AG04450 (cell line): ENCODE measurements at regions not wholly inside any gene's neighbourhood (a gene's known extent, or its start where the extent isn't known, plus 50 kb on each side); places are given as distances from the start of the nearest gene placed in this dataset.

Experiments used
- CTCF ChIA-PET: fragments of 300-600, 350-600 bp; formaldehyde crosslinking; extraction: SDS; loops from one replicate; lab custom pipeline; 2022; ENCODE audit warnings: antibody characterized with exemption, inconsistent platforms; lab: Charles Lee
- POLR2A ChIA-PET: fragments of 350-600 bp; formaldehyde crosslinking; extraction: SDS; loops from one replicate; lab custom pipeline; 2021; ENCODE audit warnings: antibody characterized with exemption, inconsistent platforms; lab: Yijun Ruan, JAX
- DNase-seq: peaks from one replicate; pipeline ENCODE4 v3.0.0-alpha.2; 2011; ENCODE audit warnings: low read depth, low spot score
- H3K27ac ChIP-seq: one replicate; pipeline ENCODE4 v1.5.1; 2012; ENCODE audit warnings: low read depth, low read length, control low read depth
- H3K27me3 ChIP-seq: one replicate; pipeline ENCODE4 v1.6.0; 2012; ENCODE audit warnings: low read length; ENCODE audit not compliant: control insufficient read depth, insufficient read depth
- H3K4me3 ChIP-seq: 2 replicates; pipeline ENCODE4 v1.5.1; 2011; ENCODE audit warnings: mild to moderate bottlenecking, low read depth, low read length, control low read depth
- H3K9me3 ChIP-seq: 2 replicates; pipeline ENCODE4 v1.5.1; 2012; ENCODE audit warnings: low read length; ENCODE audit not compliant: control insufficient read depth, insufficient read depth
- TF ChIP-seq, protein P1 (sequence below): IDR thresholded peaks from 2 replicates; pipeline ENCODE4 v1.5.1; 2011; ENCODE audit warnings: low read depth, low read length, control low read depth, inconsistent platforms

GRCh38 chr18:78637442-78638402 lies 341.9 kb upstream of the SALL3 start:
- H3K9me3 ChIP-seq, result peaks cover 74% of the 10 kb centered on the region

GRCh38 chr18:78639006-78639950 lies 340.3 kb upstream of the SALL3 start:
- CTCF ChIA-PET, result no interaction called here
- H3K4me3 ChIP-seq, result no peak overlapping the region
- H3K27me3 ChIP-seq, result no peaks in the 10 kb centered on the region
- no peak overlapping the region for H3K27ac ChIP-seq
- TF ChIP-seq, protein P1, sequence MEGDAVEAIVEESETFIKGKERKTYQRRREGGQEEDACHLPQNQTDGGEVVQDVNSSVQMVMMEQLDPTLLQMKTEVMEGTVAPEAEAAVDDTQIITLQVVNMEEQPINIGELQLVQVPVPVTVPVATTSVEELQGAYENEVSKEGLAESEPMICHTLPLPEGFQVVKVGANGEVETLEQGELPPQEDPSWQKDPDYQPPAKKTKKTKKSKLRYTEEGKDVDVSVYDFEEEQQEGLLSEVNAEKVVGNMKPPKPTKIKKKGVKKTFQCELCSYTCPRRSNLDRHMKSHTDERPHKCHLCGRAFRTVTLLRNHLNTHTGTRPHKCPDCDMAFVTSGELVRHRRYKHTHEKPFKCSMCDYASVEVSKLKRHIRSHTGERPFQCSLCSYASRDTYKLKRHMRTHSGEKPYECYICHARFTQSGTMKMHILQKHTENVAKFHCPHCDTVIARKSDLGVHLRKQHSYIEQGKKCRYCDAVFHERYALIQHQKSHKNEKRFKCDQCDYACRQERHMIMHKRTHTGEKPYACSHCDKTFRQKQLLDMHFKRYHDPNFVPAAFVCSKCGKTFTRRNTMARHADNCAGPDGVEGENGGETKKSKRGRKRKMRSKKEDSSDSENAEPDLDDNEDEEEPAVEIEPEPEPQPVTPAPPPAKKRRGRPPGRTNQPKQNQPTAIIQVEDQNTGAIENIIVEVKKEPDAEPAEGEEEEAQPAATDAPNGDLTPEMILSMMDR, result no peak
- POLR2A ChIA-PET, result no interaction called here
- DNase-seq, result no peak
- peaks cover 77% of the 10 kb centered on the region for H3K9me3 ChIP-seq

More at GRCh38 chr18:78637442-78638402, 341.9 kb upstream of the SALL3 start:
- no peak for DNase-seq
- TF ChIP-seq, protein P1, result no peak
- no peaks in the 10 kb centered on the region for H3K27me3 ChIP-seq
- no peak overlapping the region for H3K27ac ChIP-seq
- H3K4me3 ChIP-seq, result no peak overlapping the region
- ChIA-PET CTCF (no interaction called here), POLR2A (no interaction called here)

- Histone ChIP-seq H3K4me3 (no peak overlapping the region), H3K27ac (no peak overlapping the region), H3K27me3 (no peaks in the 10 kb centered on the region), H3K9me3 (peaks cover 75% of the 10 kb centered on the region)
- ChIA-PET POLR2A (no interaction called here), CTCF (no interaction called here)
- DNase-seq, result no peak
- TF ChIP-seq, protein P1, result no peak
Observed at GRCh38 chr18:78640246-78640995, 339.2 kb upstream of the SALL3 start.

DNA sequence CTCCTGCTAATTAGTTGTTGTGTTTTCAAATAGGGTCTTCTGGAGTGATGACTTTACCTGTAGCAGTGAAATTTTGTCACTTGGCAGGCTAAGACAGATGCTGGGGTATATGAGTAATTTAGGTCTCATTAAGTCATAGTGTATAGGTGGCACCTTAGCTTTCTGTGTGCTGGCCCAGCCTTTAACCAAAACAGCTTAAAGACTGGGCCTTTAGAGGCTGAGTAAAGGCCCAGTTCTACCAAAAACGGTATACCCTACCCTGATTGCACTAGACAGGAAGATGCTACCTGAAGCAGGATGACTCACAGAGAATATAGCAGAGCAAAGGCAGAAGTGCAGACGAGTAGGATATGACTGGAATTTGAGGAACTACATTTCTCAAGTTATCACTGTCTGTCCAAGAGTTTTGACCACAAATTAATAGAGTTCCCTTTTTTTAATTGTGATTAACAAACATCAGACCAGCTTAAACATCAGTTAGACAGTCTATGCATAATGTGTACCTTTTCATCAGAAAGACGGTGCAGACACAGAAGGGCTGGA lies 337.9 kb upstream of the SALL3 start:
- ChIA-PET CTCF (no interaction called here), POLR2A (no interaction called here)
- DNase-seq, result no peak
- Histone ChIP-seq H3K27me3 (no peaks in the 10 kb centered on the region), H3K4me3 (no peak overlapping the region), H3K27ac (no peak overlapping the region), H3K9me3 (peaks cover 74% of the 10 kb centered on the region)
- TF ChIP-seq, protein P1, result no peak
